NCI-H526 (cell line): ENCODE measurements at regions not wholly inside any gene's neighbourhood (a gene's known extent, or its start where the extent isn't known, plus 50 kb on each side); places are given as distances from the start of the nearest gene placed in this dataset.
"Not testable (repeated sequence)": the region's sequence is repeated elsewhere in the genome, so short reads cannot be mapped to it uniquely, and the experiment has no call there.

Source experiments
- DNase-seq, 2 experiments: peaks; one replicate each; lab custom pipeline; 2025; lab: John Stamatoyannopoulos, UW

DNA sequence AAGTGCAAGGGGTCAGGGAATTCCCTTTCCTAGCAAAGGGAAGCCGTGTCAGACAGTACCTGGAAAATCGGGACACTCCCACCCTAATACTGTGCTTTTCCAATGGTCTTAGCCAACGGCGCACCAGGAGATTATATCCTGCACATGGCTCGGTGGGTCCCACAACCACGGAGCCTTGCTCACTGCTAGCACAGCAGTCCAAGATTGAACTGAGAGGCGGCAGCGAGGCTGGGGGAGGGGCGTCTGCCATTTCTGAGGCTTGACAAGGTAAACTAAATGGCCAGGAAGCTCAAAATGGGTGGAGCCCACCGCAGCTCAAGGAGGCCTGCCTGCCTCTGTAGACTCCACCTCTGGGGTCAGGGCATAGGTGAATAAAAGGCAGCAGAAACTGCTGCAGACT is 76.5 kb upstream of the LINC00632 start:
- DNase-seq, result not testable (repeated sequence)

DNA sequence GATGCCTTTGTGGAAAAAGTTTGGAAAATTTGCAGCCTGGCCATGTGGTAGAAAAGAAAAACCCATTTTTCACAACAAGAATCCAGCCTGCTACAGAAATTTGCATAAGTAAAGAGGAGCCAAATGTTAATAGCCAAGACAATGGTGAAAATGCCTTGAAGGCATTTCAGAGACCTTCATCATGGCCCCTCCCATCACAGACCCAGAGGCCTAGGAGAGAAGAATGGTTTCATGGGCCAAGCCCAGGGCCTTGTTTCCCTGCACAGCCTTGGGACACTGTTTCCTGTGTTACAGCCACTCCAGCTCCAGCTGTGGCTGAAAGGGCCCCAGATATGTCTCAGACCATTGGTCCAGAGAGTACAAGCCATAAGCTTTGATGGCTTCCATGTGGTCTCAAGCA is 101.4 kb upstream of the LINC00632 start:
- no peak for DNase-seq

DNA sequence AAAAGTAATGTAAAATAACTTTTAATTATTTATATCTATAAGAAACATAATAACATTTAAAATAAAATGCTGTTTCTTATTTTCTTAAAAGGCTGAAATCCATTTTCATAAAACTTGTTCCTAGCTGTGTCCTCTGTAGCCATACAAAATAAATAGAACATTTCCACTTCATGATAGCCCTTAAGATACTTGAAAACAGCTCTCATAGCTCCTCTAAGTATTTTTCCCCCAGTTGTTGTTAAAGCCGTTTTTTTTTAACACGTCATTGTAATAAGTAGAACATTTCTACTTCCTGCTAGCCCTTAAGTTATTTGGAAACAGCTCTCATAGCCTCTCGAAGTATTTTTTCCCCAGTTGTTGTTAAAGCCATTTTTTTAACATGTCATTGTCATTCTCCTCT is 97.3 kb upstream of the SOX3 start:
- DNase-seq, result no peak

DNA sequence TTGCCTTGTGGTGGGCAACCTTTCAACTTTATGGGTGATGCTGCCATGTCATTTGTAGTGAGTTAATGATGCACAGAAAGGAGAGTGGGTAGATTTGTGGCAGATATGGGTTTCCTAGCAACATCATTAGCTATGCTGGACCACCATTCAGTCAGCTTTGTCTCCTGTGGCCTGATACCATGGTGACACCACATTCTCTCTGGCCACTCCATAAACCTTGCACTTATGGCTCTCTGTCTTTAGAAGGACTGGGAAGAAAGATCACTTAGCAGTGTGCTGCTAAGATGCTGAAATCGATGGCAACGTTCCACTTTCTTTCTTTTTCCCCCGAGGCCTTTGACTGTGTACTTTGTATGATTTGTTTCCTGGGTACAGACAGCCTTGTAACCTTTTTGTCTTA is 95.0 kb upstream of the SOX3 start:
- no peak for DNase-seq

DNA sequence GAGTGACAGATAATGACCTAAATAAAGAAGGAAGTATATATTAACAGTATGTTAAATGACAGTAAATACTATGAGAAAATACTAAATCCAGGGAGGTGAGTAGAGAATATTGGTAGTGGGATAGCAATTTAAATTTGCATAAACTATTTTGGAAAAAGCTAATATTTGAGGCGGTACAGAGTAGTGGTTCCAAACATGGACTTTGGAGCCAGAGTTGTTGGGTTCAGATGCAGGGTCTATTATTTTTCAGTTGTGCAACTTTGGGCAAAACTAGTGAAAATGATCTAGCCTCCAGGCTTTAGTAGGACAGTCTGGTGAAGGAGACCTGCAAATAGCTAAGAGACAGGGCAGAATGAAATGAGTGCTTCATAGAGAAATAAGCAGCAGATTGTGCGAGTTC is 84.8 kb upstream of the SOX3 start:
- no peak for DNase-seq

DNA sequence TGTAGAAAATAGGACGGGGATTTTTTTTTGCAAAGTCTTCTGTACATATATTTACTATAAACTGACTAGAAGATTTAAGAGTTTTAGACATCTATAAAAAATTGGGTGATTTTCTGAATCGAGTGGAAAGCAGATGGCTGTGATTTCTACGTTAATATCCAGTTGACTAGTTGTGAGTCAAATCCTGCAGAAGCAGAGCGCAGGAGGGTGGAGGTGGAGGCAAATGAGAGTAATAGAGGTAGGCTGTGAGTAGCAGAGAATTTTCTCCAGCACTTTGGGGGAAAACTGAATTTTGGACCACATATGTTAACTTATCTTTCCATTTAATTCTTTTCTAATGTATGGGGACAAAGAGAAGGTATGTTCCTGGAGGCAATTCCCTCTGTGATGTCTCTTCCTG is 82.1 kb upstream of the SOX3 start:
- DNase-seq, result no peak

DNA sequence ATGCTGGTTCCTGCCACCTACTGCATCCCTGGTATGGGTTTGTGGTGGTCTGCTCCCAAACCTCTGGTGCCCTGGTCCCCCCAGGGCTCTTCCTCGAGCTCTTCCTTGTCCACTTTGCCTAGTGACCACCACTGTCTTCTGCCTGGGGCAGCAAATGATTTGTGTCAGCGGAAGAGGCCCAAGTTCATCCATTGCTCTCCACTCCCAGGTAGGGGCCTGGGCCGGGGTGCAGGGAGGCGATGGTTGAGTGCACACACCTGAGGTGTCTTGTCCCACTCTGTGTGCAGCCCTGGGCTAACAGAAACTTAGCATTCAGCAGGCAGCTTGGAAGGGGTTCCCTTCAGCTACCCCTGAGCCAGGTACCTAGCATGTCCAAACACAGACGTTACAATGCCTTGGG is 75.6 kb upstream of the SOX3 start:
- no peak for DNase-seq

DNA sequence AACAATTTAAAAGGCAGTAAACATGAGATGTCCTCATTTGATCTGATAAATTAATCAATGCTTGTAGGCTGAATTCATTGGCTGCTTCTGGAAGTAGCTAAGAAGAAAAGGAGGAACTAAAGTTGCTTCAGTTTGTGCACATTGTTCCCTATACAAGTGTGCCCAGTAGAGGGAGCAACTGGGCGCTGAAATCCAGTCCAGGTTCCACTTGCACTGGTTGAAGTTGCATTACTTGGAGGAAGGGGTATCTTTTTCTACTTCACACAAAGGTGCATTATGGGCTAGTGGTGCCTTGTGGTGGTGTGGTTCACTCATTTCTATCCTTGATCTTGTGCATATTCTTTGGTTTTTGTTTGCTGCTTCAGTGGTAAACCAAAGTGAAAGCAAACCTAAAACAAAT is 67.9 kb upstream of the SOX3 start:
- peak in 1 of 2 experiments; percentile 41 for DNase-seq

DNA sequence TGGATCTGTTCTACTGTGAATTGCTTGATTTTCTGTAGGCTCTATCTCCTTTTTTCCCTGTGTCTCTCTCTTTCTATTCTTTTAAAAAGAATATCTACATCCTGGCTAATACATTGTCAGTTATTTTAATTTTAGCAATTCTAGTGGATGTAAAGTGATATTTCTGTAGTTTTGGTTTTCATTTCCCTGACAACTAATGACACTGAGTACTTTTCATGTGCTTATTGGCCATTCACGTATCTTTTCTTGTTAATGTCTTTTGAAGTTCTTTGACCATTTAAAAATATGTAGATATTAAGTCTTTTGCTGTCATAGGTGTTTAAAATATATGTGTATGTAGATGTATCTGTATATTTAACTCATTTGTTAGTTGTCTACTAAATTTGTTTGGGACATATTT is 59.0 kb upstream of the SOX3 start:
- no peak for DNase-seq
